ENCODE measurements at regions not wholly inside any gene's neighbourhood (a gene's known extent, or its start where the extent isn't known, plus 50 kb on each side); places are given as distances from the start of the nearest gene placed in this dataset.

DNA sequence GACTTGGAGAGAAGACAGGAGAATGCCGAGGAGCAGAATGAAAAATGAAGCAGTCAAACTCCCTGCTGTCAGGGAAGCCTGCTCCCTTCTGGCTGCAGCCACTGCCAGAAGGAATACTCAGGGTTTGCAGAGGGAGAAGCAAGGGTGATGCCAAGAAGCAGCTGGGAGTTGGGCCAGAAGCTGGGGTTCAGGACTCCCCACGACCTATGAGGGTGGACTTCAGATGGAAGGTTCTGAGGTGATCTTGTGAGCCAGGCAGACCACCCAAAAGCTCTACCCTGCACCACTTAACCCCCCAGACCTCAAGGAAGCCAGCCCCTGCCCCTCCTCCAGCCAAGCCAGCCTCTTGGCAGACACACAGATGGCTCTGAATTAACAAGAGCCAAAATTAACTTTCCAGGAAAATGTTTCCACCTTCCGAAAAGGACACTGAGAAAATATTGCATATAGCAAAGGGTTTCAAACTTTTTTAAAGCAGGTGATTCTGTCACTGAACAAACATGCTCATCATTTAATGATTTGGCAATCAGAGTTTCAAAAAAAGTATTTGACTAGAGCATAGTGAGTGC, 126.0 kb upstream of the ERCC4 start:
- H3K4me3 ChIP-seq (ENCODE audit: low read depth in 1 of 5, low read length in 5 of 5) = no peak overlapping the region
- no peak overlapping the region for H3K27ac ChIP-seq (ENCODE audit: low read depth, low read length)
- H3K9ac ChIP-seq (ENCODE audit: low read length in 5 of 5) = no peak overlapping the region

DNA sequence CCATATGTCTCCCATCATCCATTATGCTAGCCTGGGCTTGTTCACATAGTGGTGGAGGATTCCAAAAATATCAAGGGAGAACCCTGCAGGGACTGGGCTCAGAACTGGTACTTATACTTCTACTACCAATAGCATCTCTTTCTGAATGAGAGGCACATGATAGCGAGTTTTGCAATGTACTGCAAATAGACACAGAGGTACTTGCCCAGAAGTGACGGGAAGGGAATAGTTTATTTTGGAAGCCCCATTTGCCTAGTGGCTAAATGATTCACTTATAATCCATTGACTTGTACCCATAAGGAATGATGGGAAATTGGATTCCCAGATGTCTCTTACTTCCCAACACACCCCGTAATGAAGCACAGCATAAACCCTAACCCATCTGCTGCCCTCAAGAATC, 124.8 kb upstream of the ERCC4 start:
- Histone ChIP-seq H3K36me3 (ENCODE audit: control insufficient read depth in 5 of 5, insufficient read depth in 5 of 5, low read length in 5 of 5) (no peaks in the 10 kb centered on the region), H3K9me3 (ENCODE audit: control insufficient read depth in 5 of 5, low read length in 5 of 5) (no peaks in the 10 kb centered on the region), H3K27me3 (ENCODE audit: control insufficient read depth in 5 of 5, insufficient read depth in 4 of 5, low read length in 5 of 5) (peaks cover 0 to 5% (median 0%) of the 10 kb centered on the region in 5 donors), H3K9ac (ENCODE audit: low read length in 5 of 5) (no peak overlapping the region), H3K27ac (ENCODE audit: low read depth, low read length) (no peak overlapping the region), H3K4me1 (ENCODE audit: control insufficient read depth in 5 of 5, insufficient read depth in 5 of 5, low read length in 5 of 5) (peaks cover 0 to 8% (median 4%) of the 10 kb centered on the region in 5 donors), H3K4me3 (ENCODE audit: low read depth in 1 of 5, low read length in 5 of 5) (no peak overlapping the region)

More for the DNA sequence above, 126.0 kb upstream of the ERCC4 start:
- no peaks in the 10 kb centered on the region for H3K36me3 ChIP-seq (ENCODE audit: control insufficient read depth in 5 of 5, insufficient read depth in 5 of 5, low read length in 5 of 5)
- H3K9me3 ChIP-seq (ENCODE audit: control insufficient read depth in 5 of 5, low read length in 5 of 5) = no peaks in the 10 kb centered on the region
- H3K4me1 ChIP-seq (ENCODE audit: control insufficient read depth in 5 of 5, insufficient read depth in 5 of 5, low read length in 5 of 5) = peaks cover 0 to 8% (median 4%) of the 10 kb centered on the region in 5 donors
- H3K27me3 ChIP-seq (ENCODE audit: control insufficient read depth in 5 of 5, insufficient read depth in 4 of 5, low read length in 5 of 5) = peaks cover 0 to 5% (median 0%) of the 10 kb centered on the region in 5 donors

DNA sequence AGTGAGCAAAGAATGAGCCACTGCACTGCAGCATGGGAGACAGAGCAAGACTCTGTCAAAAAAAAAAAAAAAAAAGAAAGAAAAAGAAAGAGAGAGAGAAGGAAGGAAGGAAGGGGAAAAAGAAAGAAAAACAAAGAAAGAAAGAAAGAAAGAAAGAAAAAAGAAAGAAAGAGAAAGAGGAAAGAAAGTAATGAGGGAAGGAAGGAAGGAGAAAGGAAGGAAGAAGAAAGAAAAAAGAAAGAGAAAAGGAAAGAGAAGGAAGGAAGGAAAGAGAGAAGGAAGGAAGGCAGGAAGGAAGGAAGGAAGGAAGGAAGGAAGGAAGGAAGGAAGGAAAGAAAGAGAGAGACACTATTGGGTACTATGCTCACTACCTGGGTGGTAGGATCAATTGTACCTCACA, 122.2 kb upstream of the ERCC4 start:
- Histone ChIP-seq H3K36me3 (ENCODE audit: control insufficient read depth in 5 of 5, insufficient read depth in 5 of 5, low read length in 5 of 5) (no peaks in the 10 kb centered on the region), H3K27ac (ENCODE audit: low read depth, low read length) (no peak overlapping the region), H3K4me1 (ENCODE audit: control insufficient read depth in 5 of 5, insufficient read depth in 5 of 5, low read length in 5 of 5) (peaks cover 0 to 8% (median 4%) of the 10 kb centered on the region in 5 donors), H3K9me3 (ENCODE audit: control insufficient read depth in 5 of 5, low read length in 5 of 5) (no peaks in the 10 kb centered on the region), H3K4me3 (ENCODE audit: low read depth in 1 of 5, low read length in 5 of 5) (no peak overlapping the region), H3K9ac (ENCODE audit: low read length in 5 of 5) (no peak overlapping the region), H3K27me3 (ENCODE audit: control insufficient read depth in 5 of 5, insufficient read depth in 4 of 5, low read length in 5 of 5) (peaks cover 0 to 5% (median 0%) of the 10 kb centered on the region in 5 donors)

DNA sequence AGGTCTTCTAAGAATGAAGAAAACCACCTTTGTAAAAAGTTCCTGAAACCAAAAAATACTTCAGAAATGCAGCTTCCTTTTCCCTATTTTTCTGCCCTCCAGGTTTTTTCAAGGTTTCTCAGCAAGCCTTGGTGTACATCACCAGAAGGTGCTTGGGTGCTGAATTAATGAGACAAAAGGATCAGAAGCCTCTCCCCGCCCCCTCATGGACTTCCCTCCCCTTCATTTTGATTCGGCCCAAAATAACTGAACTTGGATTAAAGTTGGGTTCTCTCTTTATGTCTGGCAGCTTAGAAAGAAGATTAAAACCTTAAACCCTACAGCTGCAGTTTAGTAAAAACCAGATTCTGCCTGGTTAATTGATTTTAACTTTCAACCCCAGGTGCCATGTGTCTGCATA, 121.7 kb upstream of the ERCC4 start:
- peaks cover 0 to 8% (median 4%) of the 10 kb centered on the region in 5 donors for H3K4me1 ChIP-seq (ENCODE audit: control insufficient read depth in 5 of 5, insufficient read depth in 5 of 5, low read length in 5 of 5)
- no peak overlapping the region for H3K4me3 ChIP-seq (ENCODE audit: low read depth in 1 of 5, low read length in 5 of 5)
- H3K9ac ChIP-seq (ENCODE audit: low read length in 5 of 5) = no peak overlapping the region
- peaks cover 0 to 5% (median 0%) of the 10 kb centered on the region in 5 donors for H3K27me3 ChIP-seq (ENCODE audit: control insufficient read depth in 5 of 5, insufficient read depth in 4 of 5, low read length in 5 of 5)
- H3K9me3 ChIP-seq (ENCODE audit: control insufficient read depth in 5 of 5, low read length in 5 of 5) = no peaks in the 10 kb centered on the region
- H3K36me3 ChIP-seq (ENCODE audit: control insufficient read depth in 5 of 5, insufficient read depth in 5 of 5, low read length in 5 of 5) = no peaks in the 10 kb centered on the region
- H3K27ac ChIP-seq (ENCODE audit: low read depth, low read length) = no peak overlapping the region

DNA sequence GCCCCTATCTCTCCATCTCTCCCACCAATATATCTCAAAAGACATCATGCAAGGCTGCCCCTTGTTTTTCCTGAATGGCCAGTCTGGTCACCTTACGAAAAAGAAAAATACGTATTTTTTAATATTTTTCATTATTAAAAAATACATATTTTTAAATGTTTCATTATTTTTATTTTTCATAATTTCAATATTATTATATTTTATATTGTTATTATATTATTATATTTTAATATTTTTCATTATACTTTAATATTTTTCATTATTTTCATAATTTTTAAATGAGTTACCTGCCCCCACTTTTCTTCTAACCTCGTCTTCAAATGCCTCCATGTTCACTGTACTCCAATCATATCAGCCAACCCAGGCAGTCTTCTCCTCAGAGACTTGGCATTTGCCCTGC, 116.0 kb upstream of the ERCC4 start:
- no peak overlapping the region for H3K9ac ChIP-seq (ENCODE audit: low read length in 5 of 5)
- no peaks in the 10 kb centered on the region for H3K9me3 ChIP-seq (ENCODE audit: control insufficient read depth in 5 of 5, low read length in 5 of 5)
- H3K27ac ChIP-seq (ENCODE audit: low read depth, low read length) = no peak overlapping the region
- peaks cover 0 to 4% (median 3%) of the 10 kb centered on the region in 5 donors for H3K4me1 ChIP-seq (ENCODE audit: control insufficient read depth in 5 of 5, insufficient read depth in 5 of 5, low read length in 5 of 5)
- no peak overlapping the region for H3K4me3 ChIP-seq (ENCODE audit: low read depth in 1 of 5, low read length in 5 of 5)
- no peaks in the 10 kb centered on the region for H3K36me3 ChIP-seq (ENCODE audit: control insufficient read depth in 5 of 5, insufficient read depth in 5 of 5, low read length in 5 of 5)
- peaks cover 0 to 4% (median 0%) of the 10 kb centered on the region in 5 donors for H3K27me3 ChIP-seq (ENCODE audit: control insufficient read depth in 5 of 5, insufficient read depth in 4 of 5, low read length in 5 of 5)

DNA sequence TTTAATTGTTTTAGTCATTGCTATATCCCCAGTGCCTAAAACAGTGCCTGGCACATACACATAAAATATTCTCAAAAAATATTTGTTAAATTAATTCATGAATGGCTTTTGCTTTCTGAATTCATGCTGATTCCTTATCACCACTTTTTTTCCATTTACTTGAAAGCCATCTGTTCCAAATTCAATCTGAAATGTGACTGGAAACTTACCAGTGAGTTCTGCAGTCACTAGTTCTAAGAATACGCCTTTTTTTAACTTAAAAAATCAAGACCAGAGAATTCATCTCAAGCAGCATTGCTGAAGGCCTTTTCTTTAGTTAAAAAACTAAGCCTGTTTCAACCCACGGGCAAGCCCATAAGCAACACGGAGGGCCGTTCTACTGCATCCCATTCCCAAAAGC, 114.0 kb upstream of the ERCC4 start:
- Histone ChIP-seq H3K9me3 (ENCODE audit: control insufficient read depth in 5 of 5, low read length in 5 of 5) (no peaks in the 10 kb centered on the region), H3K36me3 (ENCODE audit: control insufficient read depth in 5 of 5, insufficient read depth in 5 of 5, low read length in 5 of 5) (no peaks in the 10 kb centered on the region), H3K9ac (ENCODE audit: low read length in 5 of 5) (no peak overlapping the region), H3K27me3 (ENCODE audit: control insufficient read depth in 5 of 5, insufficient read depth in 4 of 5, low read length in 5 of 5) (peaks cover 0 to 8% (median 2%) of the 10 kb centered on the region in 5 donors), H3K4me3 (ENCODE audit: low read depth in 1 of 5, low read length in 5 of 5) (no peak overlapping the region), H3K4me1 (ENCODE audit: control insufficient read depth in 5 of 5, insufficient read depth in 5 of 5, low read length in 5 of 5) (peaks cover 0 to 7% (median 6%) of the 10 kb centered on the region in 5 donors), H3K27ac (ENCODE audit: low read depth, low read length) (no peak overlapping the region)

DNA sequence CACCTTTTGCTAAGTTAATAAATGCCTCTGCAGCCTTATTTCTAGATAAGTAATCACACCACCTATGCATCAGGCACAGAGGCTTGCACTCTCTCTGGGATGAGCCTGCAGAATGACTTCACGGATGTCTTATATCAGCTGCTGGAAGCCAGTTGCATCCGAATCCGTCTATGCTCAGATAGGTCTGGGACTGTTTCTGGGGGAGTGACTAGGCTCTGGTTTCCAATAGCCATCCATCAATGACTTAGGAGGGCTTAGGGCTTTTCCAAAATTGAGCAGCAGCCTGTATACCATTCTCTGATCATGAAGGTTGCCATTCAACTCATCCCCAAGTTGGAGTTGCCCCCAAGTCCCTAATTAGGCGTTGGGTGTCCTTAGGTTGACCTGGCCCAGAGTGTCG, 113.3 kb upstream of the ERCC4 start:
- H3K27me3 ChIP-seq (ENCODE audit: control insufficient read depth in 5 of 5, insufficient read depth in 4 of 5, low read length in 5 of 5) = peaks cover 0 to 8% (median 2%) of the 10 kb centered on the region in 5 donors
- no peak overlapping the region for H3K4me3 ChIP-seq (ENCODE audit: low read depth in 1 of 5, low read length in 5 of 5)
- H3K27ac ChIP-seq (ENCODE audit: low read depth, low read length) = no peak overlapping the region
- H3K9me3 ChIP-seq (ENCODE audit: control insufficient read depth in 5 of 5, low read length in 5 of 5) = no peaks in the 10 kb centered on the region
- peaks cover 0 to 7% (median 6%) of the 10 kb centered on the region in 5 donors for H3K4me1 ChIP-seq (ENCODE audit: control insufficient read depth in 5 of 5, insufficient read depth in 5 of 5, low read length in 5 of 5)
- H3K36me3 ChIP-seq (ENCODE audit: control insufficient read depth in 5 of 5, insufficient read depth in 5 of 5, low read length in 5 of 5) = no peaks in the 10 kb centered on the region
- H3K9ac ChIP-seq (ENCODE audit: low read length in 5 of 5) = no peak overlapping the region

DNA sequence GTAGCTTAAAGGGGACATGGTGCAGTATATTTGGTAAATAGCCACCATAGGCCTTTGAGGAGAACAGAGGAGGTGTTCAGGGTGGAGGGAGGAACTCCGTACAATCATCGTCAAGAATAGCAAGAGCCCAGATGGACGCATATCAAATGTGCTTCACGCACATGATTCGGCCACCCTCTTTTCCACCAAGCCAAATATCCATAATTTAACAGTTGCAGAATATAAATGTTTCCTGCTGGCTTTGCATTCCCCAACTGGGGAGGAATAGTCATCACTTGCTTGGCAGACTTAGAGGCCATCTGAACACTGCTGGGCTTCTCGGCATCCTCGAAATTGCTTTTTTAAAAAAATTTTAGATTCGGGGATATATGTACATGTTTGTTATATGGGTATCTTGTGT, 111.9 kb upstream of the ERCC4 start:
- Histone ChIP-seq H3K27ac (ENCODE audit: low read depth, low read length) (no peak overlapping the region), H3K36me3 (ENCODE audit: control insufficient read depth in 5 of 5, insufficient read depth in 5 of 5, low read length in 5 of 5) (no peaks in the 10 kb centered on the region), H3K4me1 (ENCODE audit: control insufficient read depth in 5 of 5, insufficient read depth in 5 of 5, low read length in 5 of 5) (peaks cover 0 to 7% (median 6%) of the 10 kb centered on the region in 5 donors), H3K9me3 (ENCODE audit: control insufficient read depth in 5 of 5, low read length in 5 of 5) (no peaks in the 10 kb centered on the region), H3K4me3 (ENCODE audit: low read depth in 1 of 5, low read length in 5 of 5) (no peak overlapping the region), H3K9ac (ENCODE audit: low read length in 5 of 5) (no peak overlapping the region), H3K27me3 (ENCODE audit: control insufficient read depth in 5 of 5, insufficient read depth in 4 of 5, low read length in 5 of 5) (peaks cover 0 to 8% (median 0%) of the 10 kb centered on the region in 5 donors)

DNA sequence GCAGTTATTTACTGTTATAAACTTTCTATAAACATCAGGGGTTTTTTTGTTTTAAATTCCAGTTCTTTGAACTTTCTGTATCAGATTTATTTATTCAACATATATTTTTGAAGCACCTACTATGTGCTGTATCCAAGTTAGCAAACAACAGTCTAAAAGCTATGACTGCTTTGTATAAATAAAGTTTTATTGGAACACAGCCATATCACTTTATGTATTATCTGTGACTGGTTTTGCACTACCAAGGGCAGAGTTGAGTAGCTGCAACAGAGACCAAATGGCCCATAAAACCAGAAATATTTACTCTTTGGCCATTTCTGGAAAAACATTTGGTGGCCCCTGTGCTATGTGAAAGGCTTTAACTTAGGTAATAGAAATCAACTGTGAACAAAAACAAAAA, 110.2 kb upstream of the ERCC4 start:
- Histone ChIP-seq H3K4me3 (ENCODE audit: low read depth in 1 of 5, low read length in 5 of 5) (no peak overlapping the region), H3K27ac (ENCODE audit: low read depth, low read length) (no peak overlapping the region), H3K9me3 (ENCODE audit: control insufficient read depth in 5 of 5, low read length in 5 of 5) (no peaks in the 10 kb centered on the region), H3K27me3 (ENCODE audit: control insufficient read depth in 5 of 5, insufficient read depth in 4 of 5, low read length in 5 of 5) (peaks cover 0 to 12% (median 0%) of the 10 kb centered on the region in 5 donors), H3K36me3 (ENCODE audit: control insufficient read depth in 5 of 5, insufficient read depth in 5 of 5, low read length in 5 of 5) (no peaks in the 10 kb centered on the region), H3K9ac (ENCODE audit: low read length in 5 of 5) (no peak overlapping the region), H3K4me1 (ENCODE audit: control insufficient read depth in 5 of 5, insufficient read depth in 5 of 5, low read length in 5 of 5) (peaks cover 0 to 7% (median 6%) of the 10 kb centered on the region in 5 donors)

DNA sequence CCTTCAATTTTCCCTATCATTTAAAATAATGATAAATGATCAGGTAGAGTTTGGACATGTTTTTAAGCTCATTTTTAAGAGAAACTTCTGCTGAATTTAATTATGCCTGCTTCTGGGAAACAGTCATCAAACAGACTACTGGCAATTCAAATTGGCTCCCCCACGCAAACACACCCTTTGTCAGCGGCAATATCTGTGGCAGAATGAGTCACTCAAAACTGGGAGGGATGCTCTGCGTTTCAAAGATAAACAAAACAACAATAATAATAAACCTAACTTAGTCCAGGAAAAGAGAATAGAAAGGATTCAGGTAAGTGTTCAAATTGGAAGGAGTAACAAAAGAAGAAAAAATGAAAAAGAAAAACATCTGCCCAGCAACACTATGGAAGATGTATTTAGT, 108.1 kb upstream of the ERCC4 start:
- Histone ChIP-seq H3K27me3 (ENCODE audit: control insufficient read depth in 5 of 5, insufficient read depth in 4 of 5, low read length in 5 of 5) (peaks cover 0 to 12% (median 2%) of the 10 kb centered on the region in 5 donors), H3K4me3 (ENCODE audit: low read depth in 1 of 5, low read length in 5 of 5) (no peak overlapping the region), H3K36me3 (ENCODE audit: control insufficient read depth in 5 of 5, insufficient read depth in 5 of 5, low read length in 5 of 5) (no peaks in the 10 kb centered on the region), H3K4me1 (ENCODE audit: control insufficient read depth in 5 of 5, insufficient read depth in 5 of 5, low read length in 5 of 5) (peaks cover 0 to 7% (median 6%) of the 10 kb centered on the region in 5 donors), H3K9ac (ENCODE audit: low read length in 5 of 5) (no peak overlapping the region), H3K27ac (ENCODE audit: low read depth, low read length) (no peak overlapping the region), H3K9me3 (ENCODE audit: control insufficient read depth in 5 of 5, low read length in 5 of 5) (no peaks in the 10 kb centered on the region)
